Liver (tissue), 3 donors: ENCODE measurements at regions not wholly inside any gene's neighbourhood (a gene's known extent, or its start where the extent isn't known, plus 50 kb on each side); places are given as distances from the start of the nearest gene placed in this dataset.
"Not testable (repeated sequence)": the region's sequence is repeated elsewhere in the genome, so short reads cannot be mapped to it uniquely, and the experiment has no call there.

Experiments
- ATF3 ChIP-seq: IDR thresholded peaks from 2 replicates; pipeline ENCODE4 v1.6.1; 2016; ENCODE audit warnings: antibody characterized with exemption
- CTCF ChIP-seq: fragments of 150-350 bp; IDR thresholded peaks from 2 replicates; pipeline ENCODE4 v1.5.1; 2017; ENCODE audit warnings: improper control_type of control experiment, low read depth, low read length; ENCODE audit not compliant: missing input control
- FOXA1 ChIP-seq: IDR thresholded peaks from 2 replicates; pipeline ENCODE4 v1.6.1; 2016; ENCODE audit warnings: antibody characterized with exemption
- JUND ChIP-seq, 2 donors: IDR thresholded peaks; 2 replicates each; pipeline ENCODE4 v1.6.1; 2016; ENCODE audit warnings: antibody characterized with exemption in 2 of 2
- NR2F2 ChIP-seq: IDR thresholded peaks from 2 replicates; pipeline ENCODE4 v1.6.1; 2016; ENCODE audit warnings: antibody characterized with exemption
- RAD21 ChIP-seq, 2 donors: IDR thresholded peaks; 2 replicates each; pipeline ENCODE4 v1.6.1; 2016; ENCODE audit warnings: antibody characterized with exemption in 2 of 2, mild to moderate bottlenecking in 2 of 2
- REST ChIP-seq: IDR thresholded peaks from 2 replicates; pipeline ENCODE4 v1.6.1; 2016; ENCODE audit warnings: antibody characterized with exemption, mild to moderate bottlenecking
- SP1 ChIP-seq: IDR thresholded peaks from 2 replicates; pipeline ENCODE4 v1.6.1; 2018; ENCODE audit warnings: antibody characterized with exemption, mild to moderate bottlenecking
- TAF1 ChIP-seq: conservative IDR thresholded peaks from 2 replicates; pipeline ENCODE4 v1.6.1; 2016; ENCODE audit warnings: antibody characterized with exemption, mild to moderate bottlenecking
- donor health status: healthy.
- donor health status: healthy.

GRCh38 chr21:13985865-13986863, 224.6 kb downstream of the LIPI start:
- TF ChIP-seq CTCF; REST; JUND (IDR thresholded peaks at IDR 0.05); SP1; TAF1; NR2F2; FOXA1; RAD21 (IDR thresholded peaks at IDR 0.05); ATF3: not testable (repeated sequence)
